ENCODE measurements at regions not wholly inside any gene's neighbourhood (a gene's known extent, or its start where the extent isn't known, plus 50 kb on each side); places are given as distances from the start of the nearest gene placed in this dataset.

GRCh38 chr4:136227315-136227714, 1305.0 kb downstream of the PCDH18 start:
- H3K27me3 ChIP-seq (ENCODE audit: control insufficient read depth, insufficient read depth, low read length) = no peaks in the 10 kb centered on the region
- no peak for DNase-seq
- no peak overlapping the region for H3K4me3 ChIP-seq (ENCODE audit: insufficient read depth, low read depth, low read length)
- H3K36me3 ChIP-seq (replicated peaks; ENCODE audit: control insufficient read depth, insufficient read depth, low read length) = no peaks in the 10 kb centered on the region

- Histone ChIP-seq H3K36me3 (replicated peaks; ENCODE audit: control insufficient read depth, insufficient read depth, low read length) (no peaks in the 10 kb centered on the region), H3K27me3 (ENCODE audit: control insufficient read depth, insufficient read depth, low read length) (no peaks in the 10 kb centered on the region), H3K4me3 (ENCODE audit: insufficient read depth, low read depth, low read length) (no peak overlapping the region)
- no peak for DNase-seq
Observed at GRCh38 chr4:136219592-136220125, 1312.6 kb downstream of the PCDH18 start.

- no peak for DNase-seq
- Histone ChIP-seq H3K27me3 (ENCODE audit: control insufficient read depth, insufficient read depth, low read length) (peaks cover 59% of the 10 kb centered on the region), H3K4me3 (ENCODE audit: insufficient read depth, low read depth, low read length) (no peak overlapping the region), H3K36me3 (replicated peaks; ENCODE audit: control insufficient read depth, insufficient read depth, low read length) (no peaks in the 10 kb centered on the region)
Observed at GRCh38 chr4:136203199-136203598, 1329.1 kb downstream of the PCDH18 start.

GRCh38 chr4:136198358-136198757, 1333.9 kb downstream of the PCDH18 start:
- H3K4me3 ChIP-seq (ENCODE audit: insufficient read depth, low read depth, low read length) = no peak overlapping the region
- no peaks in the 10 kb centered on the region for H3K36me3 ChIP-seq (replicated peaks; ENCODE audit: control insufficient read depth, insufficient read depth, low read length)
- no peak for DNase-seq
- H3K27me3 ChIP-seq (ENCODE audit: control insufficient read depth, insufficient read depth, low read length) = peaks cover 25% of the 10 kb centered on the region

GRCh38 chr4:136194962-136195361, 1337.3 kb downstream of the PCDH18 start:
- no peak for DNase-seq
- Histone ChIP-seq H3K36me3 (replicated peaks; ENCODE audit: control insufficient read depth, insufficient read depth, low read length) (no peaks in the 10 kb centered on the region), H3K27me3 (ENCODE audit: control insufficient read depth, insufficient read depth, low read length) (peaks cover 4% of the 10 kb centered on the region; the same call in 1 of the 2 replicates), H3K4me3 (ENCODE audit: insufficient read depth, low read depth, low read length) (no peak overlapping the region)

GRCh38 chr4:136186650-136187049, 1345.6 kb downstream of the PCDH18 start:
- Histone ChIP-seq H3K36me3 (replicated peaks; ENCODE audit: control insufficient read depth, insufficient read depth, low read length) (no peaks in the 10 kb centered on the region), H3K4me3 (ENCODE audit: insufficient read depth, low read depth, low read length) (no peak overlapping the region), H3K27me3 (ENCODE audit: control insufficient read depth, insufficient read depth, low read length) (no peaks in the 10 kb centered on the region)
- no peak for DNase-seq

GRCh38 chr4:136183513-136183912, 1348.8 kb downstream of the PCDH18 start:
- Histone ChIP-seq H3K36me3 (replicated peaks; ENCODE audit: control insufficient read depth, insufficient read depth, low read length) (no peaks in the 10 kb centered on the region), H3K4me3 (ENCODE audit: insufficient read depth, low read depth, low read length) (no peak overlapping the region), H3K27me3 (ENCODE audit: control insufficient read depth, insufficient read depth, low read length) (no peaks in the 10 kb centered on the region)
- no peak for DNase-seq

- H3K27me3 ChIP-seq (ENCODE audit: control insufficient read depth, insufficient read depth, low read length) = no peaks in the 10 kb centered on the region
- DNase-seq = peak; percentile 10
- no peak overlapping the region for H3K4me3 ChIP-seq (ENCODE audit: insufficient read depth, low read depth, low read length)
- H3K36me3 ChIP-seq (replicated peaks; ENCODE audit: control insufficient read depth, insufficient read depth, low read length) = no peaks in the 10 kb centered on the region
Observed at GRCh38 chr4:136156947-136157346, 1375.3 kb downstream of the PCDH18 start.

GRCh38 chr4:136150046-136150445, 1382.2 kb downstream of the PCDH18 start:
- Histone ChIP-seq H3K27me3 (ENCODE audit: control insufficient read depth, insufficient read depth, low read length) (no peaks in the 10 kb centered on the region), H3K36me3 (replicated peaks; ENCODE audit: control insufficient read depth, insufficient read depth, low read length) (no peaks in the 10 kb centered on the region), H3K4me3 (ENCODE audit: insufficient read depth, low read depth, low read length) (no peak overlapping the region)
- DNase-seq = no peak

GRCh38 chr4:136136601-136137000, 1395.7 kb downstream of the PCDH18 start:
- DNase-seq = no peak
- Histone ChIP-seq H3K27me3 (ENCODE audit: control insufficient read depth, insufficient read depth, low read length) (no peaks in the 10 kb centered on the region), H3K4me3 (ENCODE audit: insufficient read depth, low read depth, low read length) (no peak overlapping the region), H3K36me3 (replicated peaks; ENCODE audit: control insufficient read depth, insufficient read depth, low read length) (no peaks in the 10 kb centered on the region)

- no peaks in the 10 kb centered on the region for H3K36me3 ChIP-seq (replicated peaks; ENCODE audit: control insufficient read depth, insufficient read depth, low read length)
- no peak overlapping the region for H3K4me3 ChIP-seq (ENCODE audit: insufficient read depth, low read depth, low read length)
- DNase-seq = no peak
- H3K27me3 ChIP-seq (ENCODE audit: control insufficient read depth, insufficient read depth, low read length) = no peaks in the 10 kb centered on the region
Observed at GRCh38 chr4:136124251-136124745, 1408.0 kb downstream of the PCDH18 start.

GRCh38 chr4:136121426-136121825, 1410.9 kb downstream of the PCDH18 start:
- H3K4me3 ChIP-seq (ENCODE audit: insufficient read depth, low read depth, low read length) = no peak overlapping the region
- no peaks in the 10 kb centered on the region for H3K27me3 ChIP-seq (ENCODE audit: control insufficient read depth, insufficient read depth, low read length)
- no peaks in the 10 kb centered on the region for H3K36me3 ChIP-seq (replicated peaks; ENCODE audit: control insufficient read depth, insufficient read depth, low read length)
- no peak for DNase-seq

- H3K36me3 ChIP-seq (replicated peaks; ENCODE audit: control insufficient read depth, insufficient read depth, low read length) = no peaks in the 10 kb centered on the region
- no peaks in the 10 kb centered on the region for H3K27me3 ChIP-seq (ENCODE audit: control insufficient read depth, insufficient read depth, low read length)
- DNase-seq = no peak
- H3K4me3 ChIP-seq (ENCODE audit: insufficient read depth, low read depth, low read length) = no peak overlapping the region
Observed at GRCh38 chr4:136113921-136114320, 1418.4 kb downstream of the PCDH18 start.

- DNase-seq = no peak
- Histone ChIP-seq H3K4me3 (ENCODE audit: insufficient read depth, low read depth, low read length) (no peak overlapping the region), H3K27me3 (ENCODE audit: control insufficient read depth, insufficient read depth, low read length) (no peaks in the 10 kb centered on the region), H3K36me3 (replicated peaks; ENCODE audit: control insufficient read depth, insufficient read depth, low read length) (no peaks in the 10 kb centered on the region)
Observed at GRCh38 chr4:136112116-136112515, 1420.2 kb downstream of the PCDH18 start.

- Histone ChIP-seq H3K27me3 (ENCODE audit: control insufficient read depth, insufficient read depth, low read length) (no peaks in the 10 kb centered on the region), H3K4me3 (ENCODE audit: insufficient read depth, low read depth, low read length) (no peak overlapping the region), H3K36me3 (replicated peaks; ENCODE audit: control insufficient read depth, insufficient read depth, low read length) (no peaks in the 10 kb centered on the region)
- DNase-seq = peak; percentile 2
Observed at GRCh38 chr4:136106753-136107152, 1425.5 kb downstream of the PCDH18 start.

GRCh38 chr4:136103616-136104015, 1428.7 kb downstream of the PCDH18 start:
- H3K27me3 ChIP-seq (ENCODE audit: control insufficient read depth, insufficient read depth, low read length) = no peaks in the 10 kb centered on the region
- no peak for DNase-seq
- no peaks in the 10 kb centered on the region for H3K36me3 ChIP-seq (replicated peaks; ENCODE audit: control insufficient read depth, insufficient read depth, low read length)
- no peak overlapping the region for H3K4me3 ChIP-seq (ENCODE audit: insufficient read depth, low read depth, low read length)

Measured in H7 (cell line).